Retinal pigment epithelial cell (primary cell): ENCODE measurements at regions not wholly inside any gene's neighbourhood (a gene's known extent, or its start where the extent isn't known, plus 50 kb on each side); places are given as distances from the start of the nearest gene placed in this dataset.

Experiments used
- DNase-seq: peaks from one replicate; pipeline ENCODE4 v3.0.0-alpha.2; 2010; ENCODE audit warnings: low read depth
- H3K4me3 ChIP-seq: 2 replicates; pipeline ENCODE4 v1.5.1; 2011; ENCODE audit warnings: mild to moderate bottlenecking, low read length, control low read depth, moderate library complexity
- TF ChIP-seq, protein P1 (sequence below): conservative IDR thresholded peaks from 2 replicates; pipeline ENCODE4 v1.5.1; 2011; ENCODE audit warnings: low read depth, low read length, control low read depth, inconsistent platforms

DNA sequence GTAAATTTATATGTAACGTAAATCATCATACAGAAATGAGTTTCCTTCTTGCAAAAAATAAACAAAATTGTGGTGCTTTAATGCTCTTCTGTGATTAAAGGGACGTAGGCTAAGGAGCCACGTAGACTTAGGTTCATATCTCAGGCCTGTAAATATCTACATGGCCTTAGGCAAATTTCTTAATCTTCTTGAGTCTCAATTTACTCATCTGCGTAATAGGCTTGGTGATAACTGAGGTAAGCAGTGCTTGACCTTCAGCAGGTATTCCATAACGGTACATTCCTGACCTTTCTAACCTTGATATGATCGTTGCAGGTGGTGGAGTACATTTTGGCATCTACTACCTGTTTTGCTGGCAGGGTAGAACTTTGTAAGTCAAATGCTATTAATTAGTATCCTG is 65.2 kb upstream of the TLR3 start:
- no peak for DNase-seq
- H3K4me3 ChIP-seq: no peak overlapping the region
- TF ChIP-seq, protein P1, sequence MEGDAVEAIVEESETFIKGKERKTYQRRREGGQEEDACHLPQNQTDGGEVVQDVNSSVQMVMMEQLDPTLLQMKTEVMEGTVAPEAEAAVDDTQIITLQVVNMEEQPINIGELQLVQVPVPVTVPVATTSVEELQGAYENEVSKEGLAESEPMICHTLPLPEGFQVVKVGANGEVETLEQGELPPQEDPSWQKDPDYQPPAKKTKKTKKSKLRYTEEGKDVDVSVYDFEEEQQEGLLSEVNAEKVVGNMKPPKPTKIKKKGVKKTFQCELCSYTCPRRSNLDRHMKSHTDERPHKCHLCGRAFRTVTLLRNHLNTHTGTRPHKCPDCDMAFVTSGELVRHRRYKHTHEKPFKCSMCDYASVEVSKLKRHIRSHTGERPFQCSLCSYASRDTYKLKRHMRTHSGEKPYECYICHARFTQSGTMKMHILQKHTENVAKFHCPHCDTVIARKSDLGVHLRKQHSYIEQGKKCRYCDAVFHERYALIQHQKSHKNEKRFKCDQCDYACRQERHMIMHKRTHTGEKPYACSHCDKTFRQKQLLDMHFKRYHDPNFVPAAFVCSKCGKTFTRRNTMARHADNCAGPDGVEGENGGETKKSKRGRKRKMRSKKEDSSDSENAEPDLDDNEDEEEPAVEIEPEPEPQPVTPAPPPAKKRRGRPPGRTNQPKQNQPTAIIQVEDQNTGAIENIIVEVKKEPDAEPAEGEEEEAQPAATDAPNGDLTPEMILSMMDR: no peak

DNA sequence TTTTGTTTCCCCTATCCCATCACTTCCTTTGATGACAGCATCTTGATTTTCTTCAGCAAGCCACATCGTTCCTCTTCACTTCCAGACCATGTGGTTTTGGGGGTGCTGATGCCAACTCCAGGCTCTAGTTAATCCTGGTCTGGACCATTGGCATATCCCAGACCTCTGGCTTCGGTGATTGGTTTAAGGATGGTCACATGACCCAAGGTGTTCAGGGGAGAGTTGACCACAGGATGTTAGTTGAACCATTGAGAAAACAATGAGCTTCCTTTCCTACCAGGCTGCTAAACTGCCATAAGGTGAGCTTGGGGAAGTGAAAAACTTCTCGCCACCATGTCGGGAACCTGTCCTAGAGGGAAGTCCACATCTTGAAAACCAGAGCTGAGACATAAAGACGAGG is 60.9 kb upstream of the TLR3 start:
- no peak overlapping the region for H3K4me3 ChIP-seq
- DNase-seq: no peak
- TF ChIP-seq, protein P1: no peak

DNA sequence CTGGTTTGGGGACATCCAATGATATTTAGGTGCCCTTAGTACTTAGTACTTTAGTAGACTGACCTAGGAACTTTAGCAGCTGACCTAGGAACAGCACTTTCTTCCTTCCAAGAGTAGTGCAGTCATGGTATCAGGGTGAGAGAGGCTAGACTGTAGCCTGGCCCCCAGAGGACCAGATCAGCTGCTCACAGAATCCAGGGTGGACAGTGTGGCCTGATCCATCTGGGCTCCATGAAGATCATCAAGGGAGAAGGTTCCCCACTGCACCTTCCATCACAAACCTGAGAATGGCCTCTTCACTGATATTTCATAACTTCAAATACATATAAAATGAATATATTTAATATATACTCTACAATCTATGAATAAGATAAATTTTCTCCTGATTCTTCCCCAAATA is 59.0 kb upstream of the TLR3 start:
- no peak for DNase-seq
- no peak overlapping the region for H3K4me3 ChIP-seq
- TF ChIP-seq, protein P1: no peak

DNA sequence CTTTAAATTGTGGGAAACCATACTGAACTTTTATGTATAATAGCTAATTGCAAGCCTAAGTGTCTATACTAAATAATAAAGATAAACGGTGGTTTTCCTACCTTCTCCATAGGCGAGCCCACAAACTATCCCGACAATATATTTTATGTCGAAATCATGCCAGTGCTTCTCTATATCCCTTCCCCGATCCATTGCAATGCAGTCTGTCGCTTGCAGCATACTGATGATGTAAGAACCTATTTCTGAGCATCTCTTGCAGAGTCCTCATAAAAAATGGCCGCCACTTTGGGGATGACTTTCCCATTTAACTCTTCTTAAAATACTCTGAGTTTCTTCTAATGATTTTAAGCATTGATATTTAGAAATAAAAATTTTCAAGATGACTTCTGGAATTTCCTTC is 58.1 kb upstream of the TLR3 start:
- no peak overlapping the region for H3K4me3 ChIP-seq
- TF ChIP-seq, protein P1: no peak

DNA sequence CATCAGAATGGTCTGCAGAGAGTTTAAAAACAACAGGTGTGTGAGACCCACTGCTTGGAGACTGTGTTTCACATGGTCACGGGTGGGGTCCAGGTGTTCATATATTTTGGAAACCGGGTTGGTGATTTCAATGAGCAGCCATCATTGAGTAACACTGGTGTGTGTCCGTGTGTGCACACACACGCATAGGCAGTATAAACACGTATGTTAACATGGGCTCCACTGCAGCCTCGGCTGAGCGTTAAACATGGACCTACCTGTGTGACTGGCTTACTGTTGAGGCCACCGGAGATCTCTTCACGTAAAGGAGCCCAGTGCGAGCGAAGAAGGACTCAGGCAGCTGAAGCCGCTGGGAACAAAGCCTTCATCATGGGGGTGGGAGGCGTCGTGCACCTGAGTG is 56.9 kb upstream of the TLR3 start:
- DNase-seq: no peak
- H3K4me3 ChIP-seq: no peak overlapping the region
- TF ChIP-seq, protein P1: no peak

More for the DNA sequence above, 58.1 kb upstream of the TLR3 start:
- no peak for DNase-seq

DNA sequence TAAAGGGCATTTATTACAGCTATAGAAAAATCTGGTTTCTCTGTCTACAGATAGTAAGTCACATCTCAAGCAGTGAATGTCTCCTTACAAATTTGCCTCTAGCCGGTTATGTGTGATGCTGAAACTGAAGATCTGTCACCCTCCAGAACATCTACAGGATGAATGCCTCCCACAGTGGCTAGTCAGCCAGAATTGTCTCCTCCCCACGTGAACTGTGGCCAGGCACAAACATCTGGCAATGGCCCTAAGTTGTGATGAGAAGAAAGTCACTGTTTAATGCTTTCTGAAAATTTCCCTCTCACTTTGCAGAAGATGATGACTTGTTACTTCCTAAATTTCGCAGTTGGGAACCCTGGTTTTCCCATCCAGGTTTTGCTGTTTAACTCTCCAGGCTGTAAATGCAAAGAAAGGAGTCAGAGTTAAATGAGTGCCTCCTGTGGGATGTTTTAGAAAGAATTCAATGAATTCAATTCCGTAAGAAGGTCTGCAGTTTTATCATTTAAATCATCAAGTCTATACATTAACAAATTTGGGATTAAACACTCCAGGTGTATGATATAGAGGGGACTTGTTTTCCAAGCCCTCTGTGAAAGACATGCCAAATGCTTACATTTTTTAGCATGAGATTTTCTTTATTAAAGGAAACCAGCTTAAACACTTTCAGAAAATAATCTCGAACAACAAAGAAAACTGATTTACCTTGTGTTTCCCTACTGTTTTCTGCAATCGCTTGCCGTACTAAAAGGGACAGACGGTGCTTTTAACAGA is 55.4 kb upstream of the TLR3 start:
- TF ChIP-seq, protein P1: no peak
- H3K4me3 ChIP-seq: no peak overlapping the region
- DNase-seq: no peak

DNA sequence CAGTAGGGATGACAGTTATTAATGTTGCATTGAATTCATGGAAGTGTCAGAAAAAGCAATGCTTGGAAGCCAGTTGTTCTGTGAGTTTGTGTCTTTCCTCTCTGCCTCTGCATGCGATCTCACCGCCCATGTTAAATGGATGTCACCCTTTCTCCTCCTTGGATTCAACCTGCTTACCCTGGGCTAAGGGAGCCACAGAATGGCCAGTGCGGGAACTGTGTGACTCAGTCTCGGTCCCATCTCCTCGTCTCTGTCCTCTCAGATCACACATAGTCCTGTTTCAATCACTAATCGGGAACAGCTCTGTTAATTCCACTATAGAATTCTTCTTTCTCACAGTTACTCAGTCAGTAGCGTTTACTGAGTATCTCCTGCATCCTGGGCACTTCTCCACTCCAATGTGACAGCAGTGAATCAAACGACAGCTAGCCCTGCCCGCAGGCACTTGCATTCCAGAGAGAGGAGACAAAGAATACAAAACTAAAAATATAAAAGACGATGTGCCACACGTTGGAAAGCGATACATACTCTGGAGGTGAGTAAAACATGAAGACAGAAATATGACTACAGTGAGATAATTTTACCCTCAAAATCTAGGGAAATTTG is 53.6 kb upstream of the TLR3 start:
- DNase-seq: no peak
- TF ChIP-seq, protein P1: no peak
- no peak overlapping the region for H3K4me3 ChIP-seq
